Adrenal gland (tissue), 5 donors: ENCODE measurements at regions not wholly inside any gene's neighbourhood (a gene's known extent, or its start where the extent isn't known, plus 50 kb on each side); places are given as distances from the start of the nearest gene placed in this dataset.

Experiments
- CTCF ChIP-seq, 6 experiments: fragments of 450-650 bp in 4 of 6; fragments of 200-600 bp in 2 of 6; sonication (generic) in 1 of 6; IDR thresholded peaks; 1 replicate in 5 of 6; 2 replicates in 1 of 6; pipeline versions ENCODE4 v1.5.1 to v1.8.0; 2016 to 2021; ENCODE audit warnings: antibody characterized with exemption in 6 of 6, mild to moderate bottlenecking in 2 of 6, moderate library complexity in 1 of 6
- POLR2A ChIP-seq, 2 donors: fragments of 450-650 bp; IDR thresholded peaks; one replicate each; pipeline ENCODE4 v1.6.1; 2017; ENCODE audit warnings: antibody characterized with exemption in 2 of 2, mild to moderate bottlenecking in 2 of 2, moderate library complexity in 1 of 2
- donor health status: DM: no; HTN: no; CAD: no.

DNA sequence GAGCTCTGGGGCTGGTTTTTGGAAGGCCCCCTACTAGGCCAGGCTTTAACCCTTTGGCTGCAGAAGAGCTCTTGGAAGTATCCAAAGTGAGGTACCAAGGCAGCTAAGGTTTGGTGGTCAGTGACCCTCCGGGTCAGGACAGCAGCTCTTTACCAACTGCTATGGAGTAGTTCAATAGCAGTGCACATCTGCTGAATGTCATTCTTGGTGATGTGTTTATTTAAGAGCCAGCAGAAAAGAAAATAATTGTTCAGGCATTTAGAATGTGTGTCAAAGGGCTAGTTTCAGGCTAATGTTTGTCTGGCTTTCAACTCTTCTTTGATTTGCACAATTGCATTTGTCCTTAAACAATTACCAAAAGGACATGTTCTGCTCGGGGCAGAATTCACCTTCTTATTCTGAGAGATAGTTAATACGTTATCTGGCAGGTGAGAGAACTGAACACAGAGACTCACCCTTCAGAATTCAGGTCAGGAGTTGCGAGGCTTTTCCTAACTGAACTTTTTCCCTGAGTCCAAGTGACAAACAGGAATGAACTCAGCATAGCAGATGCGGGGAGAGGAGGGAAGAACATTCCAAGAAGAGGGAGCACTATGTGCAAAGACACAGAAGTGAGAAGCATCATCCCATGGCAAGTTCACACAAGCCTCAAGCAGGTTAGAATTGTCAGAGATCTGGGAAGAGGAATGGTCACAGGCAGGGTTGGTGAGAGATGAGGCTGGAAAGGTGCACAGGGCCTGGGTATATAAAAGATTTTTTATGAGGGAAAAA is 556.7 kb upstream of the TLE4 start:
- TF ChIP-seq CTCF (IDR thresholded peaks at IDR 0.05) = no peak
- no peak for TF ChIP-seq POLR2A (IDR thresholded peaks at IDR 0.05)
